ENCODE measurements at regions not wholly inside any gene's neighbourhood (a gene's known extent, or its start where the extent isn't known, plus 50 kb on each side); places are given as distances from the start of the nearest gene placed in this dataset.
A peak's percentile ranks its signal among the peaks of the same experiment; 100 is the strongest.
"Not testable (repeated sequence)": the region's sequence is repeated elsewhere in the genome, so short reads cannot be mapped to it uniquely, and the experiment has no call there.

GRCh38 chr1:203559523-203559922 is 65.6 kb downstream of the OPTC start:
- TF ChIP-seq CTCF (conservative IDR thresholded peaks at IDR 0.05; ENCODE audit: low read depth, low read length): no peak
- no peak overlapping the region for H3K4me3 ChIP-seq (ENCODE audit: low read depth, low read length)
- DNase-seq (ENCODE audit: low read depth): peak; percentile 58

GRCh38 chr1:203561761-203562160 is 64.9 kb upstream of the ATP2B4 start:
- not testable (repeated sequence) for DNase-seq (ENCODE audit: low read depth); H3K4me3 ChIP-seq (ENCODE audit: low read depth, low read length)

- no peak for TF ChIP-seq CTCF (conservative IDR thresholded peaks at IDR 0.05; ENCODE audit: low read depth, low read length)
- no peak for DNase-seq (ENCODE audit: low read depth)
Observed at GRCh38 chr1:203563291-203563690, 63.3 kb upstream of the ATP2B4 start.

GRCh38 chr1:203564024-203564423 is 62.6 kb upstream of the ATP2B4 start:
- DNase-seq (ENCODE audit: low read depth): peak; percentile 51
- no peak for TF ChIP-seq CTCF (conservative IDR thresholded peaks at IDR 0.05; ENCODE audit: low read depth, low read length)
- H3K4me3 ChIP-seq (ENCODE audit: low read depth, low read length): no peak overlapping the region

More at GRCh38 chr1:203563291-203563690, 63.3 kb upstream of the ATP2B4 start:
- H3K4me3 ChIP-seq (ENCODE audit: low read depth, low read length): no peak overlapping the region

- no peak for DNase-seq (ENCODE audit: low read depth)
- TF ChIP-seq CTCF (conservative IDR thresholded peaks at IDR 0.05; ENCODE audit: low read depth, low read length): no peak
- no peak overlapping the region for H3K4me3 ChIP-seq (ENCODE audit: low read depth, low read length)
Observed at GRCh38 chr1:203565049-203565448, 61.6 kb upstream of the ATP2B4 start.

GRCh38 chr1:203565981-203566380 is 60.7 kb upstream of the ATP2B4 start:
- DNase-seq (ENCODE audit: low read depth): no peak
- TF ChIP-seq CTCF (conservative IDR thresholded peaks at IDR 0.05; ENCODE audit: low read depth, low read length): no peak
- no peak overlapping the region for H3K4me3 ChIP-seq (ENCODE audit: low read depth, low read length)

GRCh38 chr1:203566966-203567365 is 59.7 kb upstream of the ATP2B4 start:
- not testable (repeated sequence) for H3K4me3 ChIP-seq (ENCODE audit: low read depth, low read length); DNase-seq (ENCODE audit: low read depth)

- DNase-seq (ENCODE audit: low read depth): no peak
- H3K4me3 ChIP-seq (ENCODE audit: low read depth, low read length): no peak overlapping the region
- TF ChIP-seq CTCF (conservative IDR thresholded peaks at IDR 0.05; ENCODE audit: low read depth, low read length): no peak
Observed at GRCh38 chr1:203567596-203567995, 59.0 kb upstream of the ATP2B4 start.
